Keratinocyte (primary cell): ENCODE measurements at regions not wholly inside any gene's neighbourhood (a gene's known extent, or its start where the extent isn't known, plus 50 kb on each side); places are given as distances from the start of the nearest gene placed in this dataset.

Experiments used
- DNase-seq: peaks from one replicate; pipeline ENCODE4 v3.0.0-alpha.2; 2011; ENCODE audit warnings: low read depth, missing footprints, low spot score
- FAIRE-seq: peaks from 2 replicates; lab custom pipeline; 2011; peaks lifted over from hg19 to GRCh38; lab: Jason Lieb, UNC
- H2AFZ ChIP-seq: 2 replicates; pipeline ENCODE4 v1.6.0; 2012; ENCODE audit warnings: low read length, control low read depth, inconsistent platforms; ENCODE audit not compliant: control insufficient read depth
- H3K27ac ChIP-seq: 2 replicates; pipeline ENCODE4 v1.5.1; 2011; ENCODE audit warnings: low read length; ENCODE audit not compliant: control insufficient read depth, insufficient read depth
- H3K27me3 ChIP-seq: 3 replicates; pipeline ENCODE4 v1.6.0; 2011; ENCODE audit warnings: low read length; ENCODE audit not compliant: control insufficient read depth, insufficient read depth; ENCODE audit errors: extremely low read depth
- H3K36me3 ChIP-seq, 2 experiments: 2 replicates in 1 of 2; 3 replicates in 1 of 2; pipeline ENCODE4 v1.5.1; 2011; ENCODE audit warnings: low read length in 2 of 2, mild to moderate bottlenecking in 1 of 2; ENCODE audit not compliant: control insufficient read depth in 2 of 2, insufficient read depth in 2 of 2; ENCODE audit errors: extremely low read depth in 1 of 2
- H3K4me1 ChIP-seq: 3 replicates; pipeline ENCODE4 v1.5.1; 2011; ENCODE audit warnings: low read length; ENCODE audit not compliant: control insufficient read depth, insufficient read depth; ENCODE audit errors: extremely low read depth
- H3K4me2 ChIP-seq: 3 replicates; pipeline ENCODE4 v1.6.0; 2011; ENCODE audit warnings: low read depth, low read length; ENCODE audit not compliant: control insufficient read depth, insufficient read depth; ENCODE audit errors: extremely low read depth
- H3K4me3 ChIP-seq, 3 experiments: fragments of 200-600 bp in 1 of 3; sonication (generic) in 1 of 3; 2 replicates in 2 of 3; 3 replicates in 1 of 3; pipeline ENCODE4 v1.5.1; 2011 to 2016; ENCODE audit warnings: low read length in 3 of 3, mild to moderate bottlenecking in 3 of 3, control low read depth in 2 of 3, inconsistent platforms in 1 of 3, low read depth in 1 of 3, mixed read lengths in 1 of 3, mixed run types in 1 of 3, moderate library complexity in 1 of 3; ENCODE audit not compliant: control insufficient read depth in 2 of 3, insufficient read depth in 2 of 3; ENCODE audit errors: extremely low read depth in 1 of 3
- H3K79me2 ChIP-seq: 2 replicates; pipeline ENCODE4 v1.6.0; 2012; ENCODE audit warnings: low read length; ENCODE audit not compliant: control insufficient read depth, insufficient read depth
- H3K9ac ChIP-seq: 3 replicates; pipeline ENCODE4 v1.6.0; 2011; ENCODE audit warnings: low read length; ENCODE audit not compliant: control insufficient read depth, insufficient read depth; ENCODE audit errors: extremely low read depth
- H3K9me1 ChIP-seq: 3 replicates; pipeline ENCODE4 v1.6.0; 2011; ENCODE audit warnings: low read length; ENCODE audit not compliant: control insufficient read depth, insufficient read depth; ENCODE audit errors: extremely low read depth
- H3K9me3 ChIP-seq: 2 replicates; pipeline ENCODE4 v1.5.1; 2012; ENCODE audit warnings: low read depth, low read length; ENCODE audit not compliant: control insufficient read depth
- H4K20me1 ChIP-seq: 3 replicates; pipeline ENCODE4 v1.6.0; 2011; ENCODE audit warnings: low read length; ENCODE audit not compliant: control insufficient read depth, insufficient read depth; ENCODE audit errors: extremely low read depth
- EZH2 ChIP-seq: IDR thresholded peaks from one replicate; pipeline ENCODE4 v1.6.1; 2012; ENCODE audit warnings: inconsistent platforms, mild to moderate bottlenecking, low read length, moderate library complexity
- dilution Hi-C: fragments of 300-500 bp; cut with MboI; formaldehyde crosslinking; loops from one replicate; pipeline ENCODE4 v1.7.0; 2020; ENCODE audit warnings: low sequenced_read_pairs; ENCODE audit not compliant: extremely low pct_ligation_motif_present
- TF ChIP-seq, protein P1 (sequence below), 3 experiments: IDR thresholded peaks in 1 of 3; conservative IDR thresholded peaks in 1 of 3; optimal IDR thresholded peaks in 1 of 3; 2 replicates in 2 of 3; 3 replicates in 1 of 3; pipeline versions ENCODE3 to v1.5.1; 2011; ENCODE audit warnings: low read length in 3 of 3, mild to moderate bottlenecking in 3 of 3, moderate library complexity in 2 of 3, control low read depth in 1 of 3, inconsistent platforms in 1 of 3; ENCODE audit not compliant: insufficient read depth in 2 of 3; ENCODE audit errors: extremely low read depth in 1 of 3

DNA sequence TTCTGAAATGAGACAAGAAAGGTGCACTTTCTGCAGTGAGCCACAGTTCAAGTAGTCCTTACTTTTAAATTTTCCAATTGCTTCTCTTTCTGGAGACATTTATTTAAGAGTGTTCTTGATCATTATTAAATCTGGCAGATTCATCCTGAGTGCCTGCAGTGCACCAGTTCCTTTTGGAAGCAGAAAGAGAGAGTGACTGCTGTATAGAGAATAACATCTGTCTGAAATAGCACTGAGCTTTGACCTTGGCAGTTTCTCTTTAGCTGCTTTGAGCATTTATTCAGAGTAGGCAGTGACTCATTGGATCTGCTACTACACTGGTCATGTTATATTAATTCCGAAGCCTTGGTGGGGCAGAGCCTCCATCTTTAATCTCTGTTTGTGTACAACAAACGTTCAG is 1373.7 kb downstream of the PCDH9 start:
- TF ChIP-seq, protein P1, sequence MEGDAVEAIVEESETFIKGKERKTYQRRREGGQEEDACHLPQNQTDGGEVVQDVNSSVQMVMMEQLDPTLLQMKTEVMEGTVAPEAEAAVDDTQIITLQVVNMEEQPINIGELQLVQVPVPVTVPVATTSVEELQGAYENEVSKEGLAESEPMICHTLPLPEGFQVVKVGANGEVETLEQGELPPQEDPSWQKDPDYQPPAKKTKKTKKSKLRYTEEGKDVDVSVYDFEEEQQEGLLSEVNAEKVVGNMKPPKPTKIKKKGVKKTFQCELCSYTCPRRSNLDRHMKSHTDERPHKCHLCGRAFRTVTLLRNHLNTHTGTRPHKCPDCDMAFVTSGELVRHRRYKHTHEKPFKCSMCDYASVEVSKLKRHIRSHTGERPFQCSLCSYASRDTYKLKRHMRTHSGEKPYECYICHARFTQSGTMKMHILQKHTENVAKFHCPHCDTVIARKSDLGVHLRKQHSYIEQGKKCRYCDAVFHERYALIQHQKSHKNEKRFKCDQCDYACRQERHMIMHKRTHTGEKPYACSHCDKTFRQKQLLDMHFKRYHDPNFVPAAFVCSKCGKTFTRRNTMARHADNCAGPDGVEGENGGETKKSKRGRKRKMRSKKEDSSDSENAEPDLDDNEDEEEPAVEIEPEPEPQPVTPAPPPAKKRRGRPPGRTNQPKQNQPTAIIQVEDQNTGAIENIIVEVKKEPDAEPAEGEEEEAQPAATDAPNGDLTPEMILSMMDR (optimal IDR thresholded peaks at IDR 0.05 in 1 of 3, IDR thresholded peaks at IDR 0.05 in 1 of 3, conservative IDR thresholded peaks at IDR 0.05 in 1 of 3; ENCODE audit: extremely low read depth in 1 of 3, insufficient read depth in 2 of 3, low read length in 3 of 3): no peak
- TF ChIP-seq EZH2: no peak
- Histone ChIP-seq H3K4me1 (no peaks in the 10 kb centered on the region), H3K27me3 (no peaks in the 10 kb centered on the region), H3K4me2 (no peak overlapping the region), H3K9ac (no peak overlapping the region), H3K9me3 (no peaks in the 10 kb centered on the region), H3K4me3 (no peak overlapping the region), H3K27ac (no peak overlapping the region), H4K20me1 (no peaks in the 10 kb centered on the region), H3K36me3 (no peaks in the 10 kb centered on the region), H2AFZ (no peak overlapping the region), H3K79me2 (no peaks in the 10 kb centered on the region), H3K9me1 (no peaks in the 10 kb centered on the region)
- DNase-seq (no peak), FAIRE-seq (no peak)
- dilution Hi-C loops: no loop called here

DNA sequence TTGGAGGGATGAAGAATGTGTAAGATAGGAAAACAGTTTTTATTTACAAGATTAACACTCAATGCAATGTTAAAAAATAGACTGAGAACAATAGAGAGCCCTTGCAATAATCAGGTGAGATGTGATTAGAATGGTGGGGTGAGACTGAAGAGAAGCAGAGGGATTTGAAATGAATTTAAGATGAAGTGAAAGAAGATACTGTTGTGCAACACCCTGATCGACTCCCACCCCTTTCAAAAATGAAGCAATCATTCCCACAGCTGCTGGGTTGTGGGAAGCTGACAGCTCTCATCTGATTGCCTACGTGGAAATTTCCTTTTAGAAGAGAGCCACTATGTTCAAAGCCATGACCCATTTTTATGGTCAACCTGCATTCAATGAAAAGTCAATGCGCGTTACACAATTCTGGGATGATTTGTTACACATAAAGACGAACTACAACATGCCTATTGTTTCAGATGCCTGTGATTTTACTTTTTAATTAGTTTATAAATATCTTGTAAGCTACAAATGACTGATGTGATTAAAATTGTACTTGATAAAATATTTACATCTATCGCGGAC is 1374.8 kb downstream of the PCDH9 start:
- Histone ChIP-seq H3K79me2 (no peaks in the 10 kb centered on the region), H3K27me3 (no peaks in the 10 kb centered on the region), H3K9me1 (no peaks in the 10 kb centered on the region), H3K9me3 (no peaks in the 10 kb centered on the region), H3K27ac (no peak overlapping the region), H4K20me1 (no peaks in the 10 kb centered on the region), H2AFZ (no peak overlapping the region), H3K4me2 (no peak overlapping the region), H3K36me3 (no peaks in the 10 kb centered on the region), H3K4me3 (no peak overlapping the region), H3K4me1 (no peaks in the 10 kb centered on the region), H3K9ac (no peak overlapping the region)
- dilution Hi-C loops: no loop called here
- DNase-seq (no peak), FAIRE-seq (no peak)
- TF ChIP-seq EZH2: no peak
- TF ChIP-seq, protein P1 (optimal IDR thresholded peaks at IDR 0.05 in 1 of 3, IDR thresholded peaks at IDR 0.05 in 1 of 3, conservative IDR thresholded peaks at IDR 0.05 in 1 of 3; ENCODE audit: extremely low read depth in 1 of 3, insufficient read depth in 2 of 3, low read length in 3 of 3): no peak
